Hepatocyte (in vitro differentiated cells): ENCODE measurements at regions not wholly inside any gene's neighbourhood (a gene's known extent, or its start where the extent isn't known, plus 50 kb on each side); places are given as distances from the start of the nearest gene placed in this dataset.

ENCODE experiments used
- DNase-seq: peaks from one replicate; pipeline ENCODE4 v3.0.0-alpha.2; 2016; ENCODE audit warnings: low spot score
- H2AFZ ChIP-seq: fragments of 200-600 bp; sonication (generic); 2 replicates; pipeline ENCODE4 v1.6.0; 2016; ENCODE audit warnings: antibody characterized with exemption, mild to moderate bottlenecking
- H3K27ac ChIP-seq: fragments of 200-600 bp; sonication (generic); 2 replicates; pipeline ENCODE4 v1.5.1; 2016; ENCODE audit warnings: mild to moderate bottlenecking
- H3K27me3 ChIP-seq: fragments of 200-600 bp; sonication (generic); 2 replicates; pipeline ENCODE4 v1.6.1; 2016
- H3K36me3 ChIP-seq: fragments of 200-600 bp; sonication (generic); replicated peaks from 2 replicates; pipeline ENCODE4 v1.5.1; 2016; ENCODE audit warnings: low read depth; ENCODE audit not compliant: insufficient read depth
- H3K4me1 ChIP-seq: fragments of 200-600 bp; sonication (generic); 2 replicates; pipeline ENCODE4 v1.5.1; 2016; ENCODE audit warnings: mild to moderate bottlenecking, moderate library complexity; ENCODE audit not compliant: insufficient read depth
- H3K4me2 ChIP-seq: fragments of 200-600 bp; sonication (generic); 2 replicates; pipeline ENCODE4 v1.6.0; 2016
- H3K4me3 ChIP-seq: fragments of 200-600 bp; sonication (generic); 2 replicates; pipeline ENCODE4 v1.5.1; 2016; ENCODE audit warnings: mild to moderate bottlenecking
- H3K79me2 ChIP-seq: fragments of 200-600 bp; sonication (generic); 2 replicates; pipeline ENCODE4 v1.6.0; 2017; ENCODE audit warnings: mild to moderate bottlenecking
- H3K9me2 ChIP-seq: fragments of 200-600 bp; sonication (generic); replicated peaks from 2 replicates; pipeline ENCODE4 v1.6.0; 2017; ENCODE audit warnings: mild to moderate bottlenecking; ENCODE audit not compliant: insufficient read depth
- H3K9me3 ChIP-seq: fragments of 200-600 bp; sonication (generic); 2 replicates; pipeline ENCODE4 v1.5.1; 2016; ENCODE audit warnings: low read depth, mild to moderate bottlenecking
- H4K20me1 ChIP-seq: fragments of 200-600 bp; sonication (generic); 2 replicates; pipeline ENCODE4 v1.6.0; 2016; ENCODE audit warnings: mild to moderate bottlenecking; ENCODE audit not compliant: insufficient read depth, poor library complexity, severe bottlenecking
- EZH2 ChIP-seq: fragments of 200-600 bp; sonication (generic); IDR thresholded peaks from 2 replicates; pipeline ENCODE4 v1.6.1; 2016; ENCODE audit warnings: antibody characterized with exemption, mild to moderate bottlenecking, borderline replicate concordance
- EZH2phosphoT487 ChIP-seq: fragments of 200-600 bp; sonication (generic); IDR thresholded peaks from one replicate; pipeline ENCODE4 v1.6.1; 2018; ENCODE audit warnings: antibody characterized with exemption, mild to moderate bottlenecking, low read depth, moderate library complexity; ENCODE audit not compliant: unreplicated experiment, severe bottlenecking
- WGBS: methylation state at CpG from one replicate; pipeline ENCODE4 v1.1.6; 2016; ENCODE audit warnings: low lambda C conversion rate; ENCODE audit errors: missing lambda C conversion rate; 5-methylcytosine and 5-hydroxymethylcytosine counted together
- TF ChIP-seq, protein P1 (sequence below): fragments of 200-600 bp; sonication (generic); IDR thresholded peaks from 2 replicates; pipeline ENCODE4 v1.5.1; 2016; ENCODE audit warnings: antibody characterized with exemption, mild to moderate bottlenecking; ENCODE audit not compliant: poor library complexity

DNA sequence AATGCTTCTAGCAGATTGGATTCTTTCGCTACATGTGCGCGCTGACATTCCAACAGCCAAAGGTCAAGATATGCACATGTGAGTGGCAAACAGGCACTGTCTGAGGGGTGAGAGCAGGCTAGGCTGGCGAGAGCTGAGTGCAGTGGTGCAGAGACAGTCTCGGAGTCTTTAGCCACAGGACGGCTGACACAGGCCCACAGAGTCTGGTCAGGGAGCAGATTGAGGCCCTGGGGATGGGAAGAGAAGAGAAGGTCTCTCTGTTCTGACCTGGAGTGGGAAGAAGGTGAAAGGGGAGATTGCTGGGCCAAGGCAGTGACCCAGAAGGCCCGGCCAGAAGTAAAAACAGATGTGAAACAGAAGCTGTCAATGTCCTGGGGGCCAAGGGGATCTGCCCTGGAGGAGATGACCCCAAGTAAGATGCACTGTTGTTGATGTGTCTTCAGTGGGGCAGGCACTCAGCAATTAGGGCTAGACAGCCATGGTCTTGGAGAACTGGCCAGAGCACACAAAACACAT, 197.8 kb downstream of the ETS1 start:
- no peak for TF ChIP-seq EZH2
- TF ChIP-seq, protein P1, sequence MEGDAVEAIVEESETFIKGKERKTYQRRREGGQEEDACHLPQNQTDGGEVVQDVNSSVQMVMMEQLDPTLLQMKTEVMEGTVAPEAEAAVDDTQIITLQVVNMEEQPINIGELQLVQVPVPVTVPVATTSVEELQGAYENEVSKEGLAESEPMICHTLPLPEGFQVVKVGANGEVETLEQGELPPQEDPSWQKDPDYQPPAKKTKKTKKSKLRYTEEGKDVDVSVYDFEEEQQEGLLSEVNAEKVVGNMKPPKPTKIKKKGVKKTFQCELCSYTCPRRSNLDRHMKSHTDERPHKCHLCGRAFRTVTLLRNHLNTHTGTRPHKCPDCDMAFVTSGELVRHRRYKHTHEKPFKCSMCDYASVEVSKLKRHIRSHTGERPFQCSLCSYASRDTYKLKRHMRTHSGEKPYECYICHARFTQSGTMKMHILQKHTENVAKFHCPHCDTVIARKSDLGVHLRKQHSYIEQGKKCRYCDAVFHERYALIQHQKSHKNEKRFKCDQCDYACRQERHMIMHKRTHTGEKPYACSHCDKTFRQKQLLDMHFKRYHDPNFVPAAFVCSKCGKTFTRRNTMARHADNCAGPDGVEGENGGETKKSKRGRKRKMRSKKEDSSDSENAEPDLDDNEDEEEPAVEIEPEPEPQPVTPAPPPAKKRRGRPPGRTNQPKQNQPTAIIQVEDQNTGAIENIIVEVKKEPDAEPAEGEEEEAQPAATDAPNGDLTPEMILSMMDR = no peak
- TF ChIP-seq EZH2phosphoT487 = no peak
- no peaks in the 10 kb centered on the region for H3K79me2 ChIP-seq
- no peak overlapping the region for H2AFZ ChIP-seq
- no peak for DNase-seq
- no peaks in the 10 kb centered on the region for H3K9me2 ChIP-seq
- H3K4me3 ChIP-seq = no peak overlapping the region
- H3K4me1 ChIP-seq = peaks cover 47% of the 10 kb centered on the region
- no peaks in the 10 kb centered on the region for H3K27me3 ChIP-seq
- H3K36me3 ChIP-seq = no peaks in the 10 kb centered on the region
- no peak overlapping the region for H3K27ac ChIP-seq
- 81% methylated on average over 7 of the region's 7 CpGs for WGBS
- H3K9me3 ChIP-seq = no peaks in the 10 kb centered on the region
- no peaks in the 10 kb centered on the region for H4K20me1 ChIP-seq
- H3K4me2 ChIP-seq = no peak overlapping the region

GRCh38 chr11:128388206-128388815, 199.0 kb downstream of the ETS1 start:
- DNase-seq = no peak
- H3K9me2 ChIP-seq = no peaks in the 10 kb centered on the region
- no peaks in the 10 kb centered on the region for H3K27me3 ChIP-seq
- H2AFZ ChIP-seq = no peak overlapping the region
- H3K27ac ChIP-seq = no peak overlapping the region
- no peaks in the 10 kb centered on the region for H4K20me1 ChIP-seq
- no peak overlapping the region for H3K4me2 ChIP-seq
- WGBS = 44% methylated on average over 5 of the region's 5 CpGs
- peaks cover 36% of the 10 kb centered on the region for H3K4me1 ChIP-seq
- TF ChIP-seq EZH2 = no peak
- no peak for TF ChIP-seq EZH2phosphoT487
- TF ChIP-seq, protein P1 = no peak
- H3K9me3 ChIP-seq = no peaks in the 10 kb centered on the region
- H3K36me3 ChIP-seq = no peaks in the 10 kb centered on the region
- no peaks in the 10 kb centered on the region for H3K79me2 ChIP-seq
- H3K4me3 ChIP-seq = no peak overlapping the region

DNA sequence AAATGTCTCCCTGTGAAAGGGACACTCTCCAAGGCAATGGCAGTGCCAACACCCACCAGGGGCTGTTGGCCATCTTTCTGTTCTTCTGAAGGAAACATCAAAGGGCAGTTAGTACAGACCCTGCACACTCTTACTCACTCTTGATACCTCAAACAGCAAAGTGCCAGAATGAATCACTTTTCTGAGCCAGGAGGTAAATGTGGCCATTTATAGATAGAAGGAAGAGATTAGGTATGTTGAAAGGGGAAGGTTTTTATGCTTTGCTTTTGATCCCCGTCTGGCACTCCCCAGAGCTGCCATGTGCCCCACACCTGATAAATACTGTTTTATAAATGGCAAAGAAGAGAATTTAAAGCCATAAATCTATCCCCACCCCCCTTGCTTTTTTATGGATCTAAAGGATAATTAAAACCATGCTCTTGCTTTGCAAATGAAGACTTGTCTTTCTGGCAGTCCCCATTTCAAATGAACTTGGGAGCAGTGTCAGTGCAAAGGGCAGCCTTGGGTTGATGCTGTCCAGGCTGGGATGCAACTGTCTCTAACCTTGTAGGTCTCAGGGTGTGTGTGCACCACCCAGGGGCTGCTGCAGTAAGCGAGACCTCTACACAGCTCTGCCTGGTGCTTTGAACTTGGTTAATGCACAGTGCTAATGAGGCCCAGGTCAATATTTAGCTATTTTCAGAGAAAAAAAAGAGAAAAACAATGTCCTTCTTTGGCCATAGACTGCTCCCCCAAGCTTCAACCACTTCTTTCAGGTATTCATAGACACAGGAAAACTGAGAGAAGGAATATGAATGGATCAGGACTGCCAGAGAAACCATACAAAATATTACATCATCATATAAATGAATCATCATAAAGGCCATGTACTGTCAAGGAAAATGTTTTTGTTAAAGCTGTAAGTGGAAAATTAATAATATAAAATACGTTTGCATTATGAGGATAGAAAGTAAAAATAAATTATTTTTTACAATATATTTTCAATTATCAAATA, 207.5 kb downstream of the ETS1 start:
- TF ChIP-seq EZH2phosphoT487 (no peak), EZH2 (no peak)
- TF ChIP-seq, protein P1 = no peak
- Histone ChIP-seq H3K36me3 (no peaks in the 10 kb centered on the region), H3K27ac (no peak overlapping the region), H2AFZ (no peak overlapping the region), H4K20me1 (no peaks in the 10 kb centered on the region), H3K9me3 (peaks cover 5% of the 10 kb centered on the region), H3K9me2 (no peaks in the 10 kb centered on the region), H3K4me3 (no peak overlapping the region), H3K79me2 (no peaks in the 10 kb centered on the region), H3K4me2 (no peak overlapping the region), H3K4me1 (no peaks in the 10 kb centered on the region), H3K27me3 (no peaks in the 10 kb centered on the region)
- no peak for DNase-seq
- WGBS = 49% methylated on average over 3 of the region's 3 CpGs
